GM12892 (cell line): ENCODE measurements at regions not wholly inside any gene's neighbourhood (a gene's known extent, or its start where the extent isn't known, plus 50 kb on each side); places are given as distances from the start of the nearest gene placed in this dataset.

Experiments used
- POLR2A ChIP-seq: IDR thresholded peaks from 2 replicates; pipeline ENCODE4 v1.6.1; 2011; ENCODE audit warnings: low read depth, low read length, control low read depth
- POLR2AphosphoS5 ChIP-seq: IDR thresholded peaks from 2 replicates; pipeline ENCODE4 v1.6.1; 2011; ENCODE audit warnings: low read depth, low read length, control low read depth
- TAF1 ChIP-seq: IDR thresholded peaks from 2 replicates; pipeline ENCODE4 v1.6.1; 2011; ENCODE audit warnings: low read depth, mild to moderate bottlenecking, control low read depth, low read length, borderline replicate concordance

DNA sequence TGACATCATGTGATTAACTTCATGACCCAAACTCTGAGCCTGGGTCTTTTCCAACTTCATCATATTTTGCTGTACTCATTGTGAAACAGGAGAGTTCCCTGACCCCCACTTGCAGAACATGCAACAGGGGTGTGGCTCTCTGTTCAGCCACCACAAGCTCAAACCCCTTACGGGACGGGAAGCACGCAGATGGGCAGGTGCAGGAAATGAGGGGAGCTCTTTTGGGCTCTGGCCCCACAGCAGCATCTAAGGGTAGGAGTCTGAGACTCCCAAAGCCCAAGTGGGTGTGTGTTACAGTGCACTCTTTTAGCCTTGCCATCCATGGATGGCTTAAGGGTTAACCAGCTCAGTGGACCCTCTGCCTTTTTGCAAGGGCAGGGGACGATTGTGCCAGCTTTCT, 599.5 kb upstream of the SMIM31 start:
- no peak for TF ChIP-seq POLR2A
- TF ChIP-seq POLR2AphosphoS5, result no peak
- no peak for TF ChIP-seq TAF1
